Erythroblast (primary cell): ENCODE measurements at regions not wholly inside any gene's neighbourhood (a gene's known extent, or its start where the extent isn't known, plus 50 kb on each side); places are given as distances from the start of the nearest gene placed in this dataset.

Source experiments
- GATA1 ChIP-seq: IDR thresholded peaks from 2 replicates; pipeline ENCODE4 v1.6.1; 2011; ENCODE audit warnings: low read depth, mild to moderate bottlenecking, control low read depth, low read length, moderate library complexity
- POLR2A ChIP-seq: IDR thresholded peaks from 2 replicates; pipeline ENCODE4 v1.6.1; 2011; ENCODE audit warnings: mild to moderate bottlenecking, low read length

DNA sequence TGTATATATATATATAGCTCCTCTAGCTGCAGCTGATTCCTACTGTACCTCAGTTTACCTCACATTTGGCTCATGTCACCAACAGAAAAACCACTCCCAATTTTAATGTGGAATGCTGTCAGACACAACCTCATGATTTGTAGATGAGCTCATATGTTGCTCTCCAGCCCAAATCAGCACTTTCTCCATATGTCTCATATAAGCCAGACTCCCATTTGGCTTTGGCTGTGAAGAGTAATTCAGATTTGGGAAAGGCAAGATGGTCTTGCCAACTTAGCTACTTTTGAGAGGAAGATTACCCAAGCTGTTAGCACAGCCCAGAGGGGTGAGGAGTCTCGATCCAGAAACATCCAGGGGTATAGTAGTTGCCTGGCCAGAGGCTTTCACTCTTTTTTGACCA, 342.2 kb upstream of the NT5E start:
- no peak for TF ChIP-seq POLR2A
- no peak for TF ChIP-seq GATA1
